ENCODE measurements at regions not wholly inside any gene's neighbourhood (a gene's known extent, or its start where the extent isn't known, plus 50 kb on each side); places are given as distances from the start of the nearest gene placed in this dataset.

GRCh38 chr2:195419033-195419432 lies 238.0 kb upstream of the SLC39A10 start:
- Histone ChIP-seq H3K4me3 (ENCODE audit: insufficient read depth, low read depth, low read length) (no peak overlapping the region), H3K36me3 (replicated peaks; ENCODE audit: control insufficient read depth, insufficient read depth, low read length) (no peaks in the 10 kb centered on the region), H3K27me3 (ENCODE audit: control insufficient read depth, insufficient read depth, low read length) (no peaks in the 10 kb centered on the region)
- no peak for DNase-seq

DNA sequence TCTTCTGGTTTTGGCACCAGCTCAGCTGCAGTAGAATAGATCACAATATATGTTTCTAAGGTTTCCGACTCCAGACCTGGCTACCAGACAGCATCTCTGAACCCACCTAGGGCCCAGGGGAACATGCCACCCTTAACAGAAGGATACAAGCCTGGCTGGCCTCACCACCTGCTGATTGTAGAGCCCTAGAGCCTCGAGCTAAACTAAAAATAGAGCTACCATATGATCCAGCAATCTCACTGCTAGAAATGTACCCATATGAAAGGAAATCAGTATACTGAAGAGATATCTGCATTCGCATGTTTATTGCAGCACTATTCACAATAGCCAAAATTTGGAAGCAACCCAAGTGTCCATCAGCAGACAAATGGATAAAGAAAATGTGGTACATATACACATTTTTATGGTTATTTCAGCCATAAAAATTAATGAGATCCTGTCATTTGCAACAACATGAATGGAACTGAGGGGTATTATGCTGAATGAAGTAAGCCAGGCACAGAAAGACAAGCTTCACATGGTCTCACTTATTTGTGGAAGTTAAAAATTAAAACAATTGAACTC lies 242.4 kb upstream of the SLC39A10 start:
- H3K4me3 ChIP-seq (ENCODE audit: insufficient read depth, low read depth, low read length), result no peak overlapping the region
- H3K27me3 ChIP-seq (ENCODE audit: control insufficient read depth, insufficient read depth, low read length), result no peaks in the 10 kb centered on the region
- no peak for DNase-seq
- no peaks in the 10 kb centered on the region for H3K36me3 ChIP-seq (replicated peaks; ENCODE audit: control insufficient read depth, insufficient read depth, low read length)

DNA sequence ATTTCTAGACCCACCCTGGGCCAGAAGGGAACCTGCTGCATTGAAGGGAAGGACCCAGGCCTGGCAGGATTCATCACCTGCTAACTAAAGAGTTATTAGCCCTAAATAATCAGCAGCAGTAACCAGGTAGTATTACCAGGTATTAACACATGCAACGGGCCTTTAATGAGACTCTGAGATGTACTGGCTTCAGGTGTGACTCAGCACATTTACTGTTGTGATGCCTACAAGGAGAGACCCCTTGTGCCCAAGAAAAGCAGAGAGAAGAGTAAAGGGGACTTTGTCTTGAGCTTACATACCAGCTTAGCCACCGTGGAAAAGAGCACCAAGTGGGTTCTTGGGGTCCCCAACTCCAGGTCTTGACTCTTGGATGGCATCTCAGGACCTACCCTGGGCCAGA lies 243.1 kb upstream of the SLC39A10 start:
- no peak for DNase-seq

GRCh38 chr2:195413422-195413821 lies 243.6 kb upstream of the SLC39A10 start:
- no peak for DNase-seq
- Histone ChIP-seq H3K27me3 (ENCODE audit: control insufficient read depth, insufficient read depth, low read length) (no peaks in the 10 kb centered on the region), H3K36me3 (replicated peaks; ENCODE audit: control insufficient read depth, insufficient read depth, low read length) (no peaks in the 10 kb centered on the region)

More for the DNA sequence above, 243.1 kb upstream of the SLC39A10 start:
- Histone ChIP-seq H3K27me3 (ENCODE audit: control insufficient read depth, insufficient read depth, low read length) (no peaks in the 10 kb centered on the region), H3K4me3 (ENCODE audit: insufficient read depth, low read depth, low read length) (no peak overlapping the region), H3K36me3 (replicated peaks; ENCODE audit: control insufficient read depth, insufficient read depth, low read length) (no peaks in the 10 kb centered on the region)

GRCh38 chr2:195411219-195411687 lies 245.8 kb upstream of the SLC39A10 start:
- H3K36me3 ChIP-seq (replicated peaks; ENCODE audit: control insufficient read depth, insufficient read depth, low read length), result no peaks in the 10 kb centered on the region
- DNase-seq, result no peak
- no peaks in the 10 kb centered on the region for H3K27me3 ChIP-seq (ENCODE audit: control insufficient read depth, insufficient read depth, low read length)
- H3K4me3 ChIP-seq (ENCODE audit: insufficient read depth, low read depth, low read length), result no peak overlapping the region

More at GRCh38 chr2:195413422-195413821, 243.6 kb upstream of the SLC39A10 start:
- no peak overlapping the region for H3K4me3 ChIP-seq (ENCODE audit: insufficient read depth, low read depth, low read length)

DNA sequence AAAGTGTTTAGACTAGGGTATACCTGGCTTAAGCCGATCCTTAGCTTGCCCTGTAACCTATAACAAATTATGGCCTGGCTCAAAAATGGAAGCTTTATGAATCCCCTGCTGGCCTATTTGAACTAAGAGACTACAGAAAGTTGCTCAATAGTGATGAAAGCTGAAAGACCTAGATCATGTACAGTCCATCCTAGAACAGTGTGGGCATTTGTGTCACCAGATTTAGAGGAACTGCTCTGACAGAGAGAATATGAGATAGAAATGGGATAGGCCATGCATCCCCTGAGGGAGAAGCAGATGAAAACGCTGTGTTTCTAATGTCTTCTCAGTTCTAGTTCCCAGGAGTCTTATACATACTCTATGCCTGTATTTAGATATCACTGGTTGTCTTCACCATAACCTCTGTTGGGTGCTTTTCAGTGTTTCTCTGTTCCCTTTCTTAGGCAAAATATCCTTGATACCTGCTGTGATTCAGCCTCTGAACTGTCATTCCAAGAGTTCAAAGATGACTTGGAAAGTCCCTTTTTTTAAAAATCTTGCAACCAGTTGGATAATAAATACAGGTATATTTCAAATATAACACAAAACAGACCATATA lies 246.9 kb upstream of the SLC39A10 start:
- no peaks in the 10 kb centered on the region for H3K36me3 ChIP-seq (replicated peaks; ENCODE audit: control insufficient read depth, insufficient read depth, low read length)
- H3K4me3 ChIP-seq (ENCODE audit: insufficient read depth, low read depth, low read length), result no peak overlapping the region
- no peaks in the 10 kb centered on the region for H3K27me3 ChIP-seq (ENCODE audit: control insufficient read depth, insufficient read depth, low read length)
- DNase-seq, result peak; percentile 7

DNA sequence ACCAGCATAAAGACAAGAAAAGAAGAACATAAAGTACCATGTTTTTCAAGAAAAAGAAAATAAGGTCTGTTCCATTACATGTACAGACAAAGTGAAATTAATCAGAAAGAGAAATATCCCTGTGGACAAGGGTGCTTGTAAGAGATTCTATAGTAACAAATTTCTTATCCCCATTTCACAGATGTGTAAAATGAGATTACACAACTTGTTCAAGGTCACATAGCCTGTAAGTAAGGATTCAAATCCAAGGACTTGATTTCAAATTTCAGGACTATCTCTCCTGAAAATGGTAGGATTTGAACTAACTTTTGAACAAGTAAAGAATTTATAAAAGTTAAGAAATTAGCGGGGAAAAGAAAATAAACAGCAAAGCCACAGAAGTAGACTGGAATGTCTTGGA lies 248.2 kb upstream of the SLC39A10 start:
- Histone ChIP-seq H3K36me3 (replicated peaks; ENCODE audit: control insufficient read depth, insufficient read depth, low read length) (no peaks in the 10 kb centered on the region), H3K27me3 (ENCODE audit: control insufficient read depth, insufficient read depth, low read length) (no peaks in the 10 kb centered on the region), H3K4me3 (ENCODE audit: insufficient read depth, low read depth, low read length) (no peak overlapping the region)
- DNase-seq, result no peak

- Histone ChIP-seq H3K36me3 (replicated peaks; ENCODE audit: control insufficient read depth, insufficient read depth, low read length) (no peaks in the 10 kb centered on the region), H3K4me3 (ENCODE audit: insufficient read depth, low read depth, low read length) (no peak overlapping the region), H3K27me3 (ENCODE audit: control insufficient read depth, insufficient read depth, low read length) (no peaks in the 10 kb centered on the region)
- DNase-seq, result no peak
These were observed 248.8 kb upstream of the SLC39A10 start for GRCh38 chr2:195408196-195408595.

GRCh38 chr2:195407783-195408182 lies 249.2 kb upstream of the SLC39A10 start:
- no peak overlapping the region for H3K4me3 ChIP-seq (ENCODE audit: insufficient read depth, low read depth, low read length)
- H3K27me3 ChIP-seq (ENCODE audit: control insufficient read depth, insufficient read depth, low read length), result no peaks in the 10 kb centered on the region
- DNase-seq, result no peak
- no peaks in the 10 kb centered on the region for H3K36me3 ChIP-seq (replicated peaks; ENCODE audit: control insufficient read depth, insufficient read depth, low read length)

DNA sequence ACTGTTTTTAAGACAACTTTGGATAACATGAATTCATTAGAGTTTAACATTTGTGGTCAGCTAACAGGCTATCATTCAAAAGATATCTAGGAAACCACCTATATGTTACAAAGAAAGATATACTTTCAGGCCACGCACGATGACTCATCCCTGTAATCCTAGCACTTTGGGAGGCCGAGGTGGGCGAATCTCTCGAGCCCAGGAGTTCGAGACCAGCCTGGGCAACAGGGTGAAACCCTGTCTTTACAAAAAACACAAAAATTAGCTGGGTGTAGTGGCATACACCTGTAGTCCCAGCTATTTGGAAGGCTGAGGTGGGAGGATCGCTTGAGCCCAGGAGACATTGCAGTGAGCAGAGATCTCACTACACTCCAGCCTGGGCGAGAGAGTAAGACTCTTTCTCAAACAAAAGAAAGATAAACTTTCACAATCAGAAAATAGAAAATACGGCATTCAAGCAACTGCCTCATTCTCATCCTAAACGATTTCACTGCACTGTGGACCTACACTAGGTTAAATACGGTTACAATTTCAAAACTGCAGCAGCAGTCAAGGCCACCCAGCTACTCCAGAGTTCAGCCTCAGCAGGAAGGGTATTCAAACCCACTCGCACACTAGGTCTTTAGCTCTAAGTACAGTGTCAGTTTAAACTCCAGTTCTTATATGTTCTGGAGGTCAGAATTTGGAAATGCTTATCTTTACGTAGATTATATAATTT lies 250.0 kb upstream of the SLC39A10 start:
- no peak for DNase-seq
- Histone ChIP-seq H3K4me3 (ENCODE audit: insufficient read depth, low read depth, low read length) (no peak overlapping the region), H3K27me3 (ENCODE audit: control insufficient read depth, insufficient read depth, low read length) (no peaks in the 10 kb centered on the region), H3K36me3 (replicated peaks; ENCODE audit: control insufficient read depth, insufficient read depth, low read length) (no peaks in the 10 kb centered on the region)

GRCh38 chr2:195404651-195405050 lies 252.4 kb upstream of the SLC39A10 start:
- no peaks in the 10 kb centered on the region for H3K36me3 ChIP-seq (replicated peaks; ENCODE audit: control insufficient read depth, insufficient read depth, low read length)
- DNase-seq, result no peak
- H3K27me3 ChIP-seq (ENCODE audit: control insufficient read depth, insufficient read depth, low read length), result no peaks in the 10 kb centered on the region
- H3K4me3 ChIP-seq (ENCODE audit: insufficient read depth, low read depth, low read length), result no peak overlapping the region

DNA sequence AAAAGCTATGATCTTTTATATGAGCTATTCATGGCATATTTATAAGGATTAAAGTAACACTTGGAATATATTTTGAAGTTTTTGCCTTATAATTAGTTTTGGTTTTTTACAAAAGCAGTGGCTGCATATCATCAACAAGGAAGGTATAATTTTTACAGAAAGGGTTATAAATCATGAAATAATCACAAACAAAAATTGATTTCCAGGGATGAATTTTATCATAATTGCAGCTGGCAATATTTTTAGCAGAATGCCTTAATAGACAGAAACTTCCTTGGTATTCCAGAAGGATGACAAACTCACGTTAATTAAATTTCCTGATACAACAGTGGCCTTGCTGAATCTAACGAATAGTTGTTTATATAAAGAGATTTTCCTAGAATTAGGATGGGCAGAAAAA lies 260.5 kb upstream of the SLC39A10 start:
- Histone ChIP-seq H3K27me3 (ENCODE audit: control insufficient read depth, insufficient read depth, low read length) (no peaks in the 10 kb centered on the region), H3K4me3 (ENCODE audit: insufficient read depth, low read depth, low read length) (no peak overlapping the region), H3K36me3 (replicated peaks; ENCODE audit: control insufficient read depth, insufficient read depth, low read length) (no peaks in the 10 kb centered on the region)
- DNase-seq, result no peak

DNA sequence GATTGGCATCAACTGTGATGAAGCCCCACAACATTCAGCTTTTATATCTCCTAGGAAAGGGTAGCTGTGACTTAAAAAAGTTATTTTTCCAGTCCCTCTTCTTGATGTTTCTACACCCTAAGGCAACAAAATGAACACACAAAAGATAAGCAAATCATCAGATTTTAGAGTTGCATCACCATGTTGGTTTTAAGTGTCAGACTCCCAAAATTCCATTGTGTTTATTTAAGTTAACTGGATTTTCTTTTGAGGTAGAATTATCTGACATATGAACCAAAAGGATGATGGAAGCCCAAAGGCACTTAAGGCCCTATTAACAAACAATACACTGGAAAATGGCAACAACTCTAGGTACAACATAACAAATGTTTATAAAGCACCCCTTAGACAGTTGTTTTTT lies 261.7 kb upstream of the SLC39A10 start:
- Histone ChIP-seq H3K4me3 (ENCODE audit: insufficient read depth, low read depth, low read length) (no peak overlapping the region), H3K27me3 (ENCODE audit: control insufficient read depth, insufficient read depth, low read length) (no peaks in the 10 kb centered on the region), H3K36me3 (replicated peaks; ENCODE audit: control insufficient read depth, insufficient read depth, low read length) (no peaks in the 10 kb centered on the region)
- no peak for DNase-seq

DNA sequence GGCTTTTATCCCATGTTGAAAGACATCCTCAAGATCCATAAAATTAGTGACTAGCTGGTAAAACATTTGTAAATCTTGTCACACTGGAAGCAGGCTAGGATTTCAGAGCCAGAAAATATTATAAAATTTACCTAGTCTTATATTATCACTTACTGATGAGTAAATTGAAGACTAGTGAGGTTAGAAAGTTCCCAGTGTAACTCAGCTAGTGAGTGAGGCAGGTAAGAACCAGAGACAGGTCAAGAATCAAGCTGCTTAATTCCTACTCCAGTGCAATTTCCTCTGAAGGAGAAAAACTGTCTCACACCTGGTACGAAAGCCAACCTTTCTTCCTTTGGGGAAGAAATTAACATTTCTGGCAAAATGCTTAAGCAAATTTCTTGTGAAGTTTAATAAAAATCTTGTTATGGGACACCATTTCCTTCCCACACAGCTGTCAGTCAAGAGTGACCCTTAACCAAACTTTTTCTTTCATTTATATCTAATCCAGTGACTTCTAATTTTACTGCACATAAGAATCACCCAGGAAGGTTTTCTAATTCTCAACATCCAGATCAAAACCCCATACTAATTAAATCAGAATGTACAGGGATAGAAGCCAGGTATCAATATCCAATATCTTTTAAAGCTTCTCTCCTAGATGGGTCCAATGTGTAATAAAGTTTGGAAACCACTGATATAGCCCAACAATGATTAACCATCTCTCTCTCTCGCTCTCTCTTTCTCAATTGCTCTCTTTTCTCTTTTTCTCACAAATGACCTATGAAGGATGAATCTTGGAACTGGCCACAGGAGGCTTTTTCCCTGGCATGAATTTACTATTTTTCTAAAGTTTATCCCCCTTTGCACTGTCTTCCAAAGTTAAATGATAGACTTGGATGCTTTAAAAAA lies 264.3 kb upstream of the SLC39A10 start:
- Histone ChIP-seq H3K27me3 (ENCODE audit: control insufficient read depth, insufficient read depth, low read length) (no peaks in the 10 kb centered on the region), H3K4me3 (ENCODE audit: insufficient read depth, low read depth, low read length) (no peak overlapping the region), H3K36me3 (replicated peaks; ENCODE audit: control insufficient read depth, insufficient read depth, low read length) (no peaks in the 10 kb centered on the region)
- DNase-seq, result no peak
